A549 (cell line): ENCODE measurements at regions not wholly inside any gene's neighbourhood (a gene's known extent, or its start where the extent isn't known, plus 50 kb on each side); places are given as distances from the start of the nearest gene placed in this dataset.

Source experiments
- CEBPB ChIP-seq, 2 experiments: fragments of >200 bp in 1 of 2; sonication (Bioruptor Twin) in 1 of 2; formaldehyde crosslinking in 1 of 2; IDR thresholded peaks; 2 replicates each; pipeline ENCODE4 v1.6.1; 2012 to 2016
- CHD4 ChIP-seq: fragments of 200-600 bp; sonication (generic); IDR thresholded peaks from 2 replicates; pipeline ENCODE4 v1.6.1; 2016; ENCODE audit warnings: antibody characterized with exemption, mild to moderate bottlenecking, borderline replicate concordance
- E2F6 ChIP-seq: IDR thresholded peaks from 2 replicates; pipeline ENCODE4 v1.6.1; 2012; ENCODE audit warnings: low read depth, borderline replicate concordance
- ELK1 ChIP-seq: fragments of 150-350 bp; IDR thresholded peaks from 2 replicates; pipeline ENCODE4 v1.6.1; 2014; ENCODE audit warnings: low read depth, mild to moderate bottlenecking, low read length
- HDAC2 ChIP-seq: fragments of 200-600 bp; sonication (generic); IDR thresholded peaks from 2 replicates; pipeline ENCODE4 v1.6.1; 2016
- JUN ChIP-seq, 2 experiments: fragments of >200 bp; sonication (Bioruptor Twin); formaldehyde crosslinking; IDR thresholded peaks; 2 replicates in 1 of 2; 3 replicates in 1 of 2; pipeline ENCODE4 v1.6.1; 2016 to 2017
- JUNB ChIP-seq: fragments of >200 bp; sonication (Bioruptor Twin); formaldehyde crosslinking; IDR thresholded peaks from 2 replicates; pipeline ENCODE4 v1.6.1; 2016
- POLR2A ChIP-seq: IDR thresholded peaks from 2 replicates; pipeline ENCODE4 v1.6.1; 2012; ENCODE audit warnings: mild to moderate bottlenecking, low read length
- TF ChIP-seq, protein P1 (sequence below): fragments of >200 bp; sonication (Bioruptor Twin); formaldehyde crosslinking; IDR thresholded peaks from 3 replicates; pipeline ENCODE4 v1.5.1; 2016
- TF ChIP-seq, protein P2 (sequence below): fragments of 450-650 bp; IDR thresholded peaks from 2 replicates; pipeline ENCODE4 v1.6.1; 2014; ENCODE audit warnings: antibody characterized with exemption

GRCh38 chr20:39875492-39876110 is 813.4 kb downstream of the MAFB start:
- TF ChIP-seq, protein P1, sequence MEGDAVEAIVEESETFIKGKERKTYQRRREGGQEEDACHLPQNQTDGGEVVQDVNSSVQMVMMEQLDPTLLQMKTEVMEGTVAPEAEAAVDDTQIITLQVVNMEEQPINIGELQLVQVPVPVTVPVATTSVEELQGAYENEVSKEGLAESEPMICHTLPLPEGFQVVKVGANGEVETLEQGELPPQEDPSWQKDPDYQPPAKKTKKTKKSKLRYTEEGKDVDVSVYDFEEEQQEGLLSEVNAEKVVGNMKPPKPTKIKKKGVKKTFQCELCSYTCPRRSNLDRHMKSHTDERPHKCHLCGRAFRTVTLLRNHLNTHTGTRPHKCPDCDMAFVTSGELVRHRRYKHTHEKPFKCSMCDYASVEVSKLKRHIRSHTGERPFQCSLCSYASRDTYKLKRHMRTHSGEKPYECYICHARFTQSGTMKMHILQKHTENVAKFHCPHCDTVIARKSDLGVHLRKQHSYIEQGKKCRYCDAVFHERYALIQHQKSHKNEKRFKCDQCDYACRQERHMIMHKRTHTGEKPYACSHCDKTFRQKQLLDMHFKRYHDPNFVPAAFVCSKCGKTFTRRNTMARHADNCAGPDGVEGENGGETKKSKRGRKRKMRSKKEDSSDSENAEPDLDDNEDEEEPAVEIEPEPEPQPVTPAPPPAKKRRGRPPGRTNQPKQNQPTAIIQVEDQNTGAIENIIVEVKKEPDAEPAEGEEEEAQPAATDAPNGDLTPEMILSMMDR: no peak
- no peak for TF ChIP-seq POLR2A
- no peak for TF ChIP-seq JUNB
- TF ChIP-seq ELK1: no peak
- no peak for TF ChIP-seq E2F6
- TF ChIP-seq, protein P2, sequence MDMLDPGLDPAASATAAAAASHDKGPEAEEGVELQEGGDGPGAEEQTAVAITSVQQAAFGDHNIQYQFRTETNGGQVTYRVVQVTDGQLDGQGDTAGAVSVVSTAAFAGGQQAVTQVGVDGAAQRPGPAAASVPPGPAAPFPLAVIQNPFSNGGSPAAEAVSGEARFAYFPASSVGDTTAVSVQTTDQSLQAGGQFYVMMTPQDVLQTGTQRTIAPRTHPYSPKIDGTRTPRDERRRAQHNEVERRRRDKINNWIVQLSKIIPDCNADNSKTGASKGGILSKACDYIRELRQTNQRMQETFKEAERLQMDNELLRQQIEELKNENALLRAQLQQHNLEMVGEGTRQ: no peak
- no peak for TF ChIP-seq JUN (IDR thresholded peaks at IDR 0.05)
- TF ChIP-seq HDAC2: no peak
- TF ChIP-seq CEBPB (IDR thresholded peaks at IDR 0.05): no peak
- no peak for TF ChIP-seq CHD4
